NCI-H1105 (cell line): ENCODE measurements at regions not wholly inside any gene's neighbourhood (a gene's known extent, or its start where the extent isn't known, plus 50 kb on each side); places are given as distances from the start of the nearest gene placed in this dataset.
"Not testable (repeated sequence)": the region's sequence is repeated elsewhere in the genome, so short reads cannot be mapped to it uniquely, and the experiment has no call there.

Experiments
- DNase-seq: peaks from one replicate; lab custom pipeline; 2025; lab: John Stamatoyannopoulos, UW

GRCh38 chr1:147348592-147348991 lies 106.1 kb downstream of the CHD1L start:
- DNase-seq: not testable (repeated sequence)

GRCh38 chr1:147349533-147349932 lies 107.0 kb downstream of the CHD1L start:
- DNase-seq: no peak

GRCh38 chr1:147351140-147351835 lies 108.8 kb downstream of the CHD1L start:
- DNase-seq: no peak

GRCh38 chr1:147377263-147378246 lies 135.1 kb downstream of the CHD1L start:
- DNase-seq: no peak

- DNase-seq: no peak
Observed at GRCh38 chr1:147379889-147380288, 137.4 kb downstream of the CHD1L start.

- DNase-seq: no peak
Observed at GRCh38 chr1:147384804-147385203, 142.3 kb downstream of the CHD1L start.

GRCh38 chr1:147388969-147389368 lies 146.5 kb downstream of the CHD1L start:
- no peak for DNase-seq

GRCh38 chr1:147389532-147390184 lies 147.2 kb downstream of the CHD1L start:
- peak; percentile 39 for DNase-seq

- no peak for DNase-seq
Observed at GRCh38 chr1:147390185-147390542, 147.7 kb downstream of the CHD1L start.

GRCh38 chr1:147391114-147391513 lies 148.6 kb downstream of the CHD1L start:
- DNase-seq: no peak

- not testable (repeated sequence) for DNase-seq
Observed at GRCh38 chr1:147402326-147403045, 138.8 kb upstream of the BCL9 start.

- not testable (repeated sequence) for DNase-seq
Observed at GRCh38 chr1:147404344-147404743, 137.0 kb upstream of the BCL9 start.

GRCh38 chr1:147409886-147410285 lies 131.4 kb upstream of the BCL9 start:
- DNase-seq: no peak

- DNase-seq: no peak
Observed at GRCh38 chr1:147413110-147413605, 128.1 kb upstream of the BCL9 start.

GRCh38 chr1:147414505-147415163 lies 126.7 kb upstream of the BCL9 start:
- DNase-seq: no peak

GRCh38 chr1:147417024-147417423 lies 124.3 kb upstream of the BCL9 start:
- DNase-seq: no peak

- DNase-seq: not testable (repeated sequence)
Observed at GRCh38 chr1:147423100-147423827, 118.0 kb upstream of the BCL9 start.

- no peak for DNase-seq
Observed at GRCh38 chr1:147434921-147435320, 106.4 kb upstream of the BCL9 start.

- DNase-seq: no peak
Observed at GRCh38 chr1:147444381-147444780, 96.9 kb upstream of the BCL9 start.

GRCh38 chr1:147451628-147452027 lies 89.7 kb upstream of the BCL9 start:
- DNase-seq: no peak
